GM13977 (cell line): ENCODE measurements at regions not wholly inside any gene's neighbourhood (a gene's known extent, or its start where the extent isn't known, plus 50 kb on each side); places are given as distances from the start of the nearest gene placed in this dataset.

Experiments used
- DNase-seq: peaks from one replicate; pipeline ENCODE4 v3.0.0; 2012; ENCODE audit warnings: low spot score
- in situ Hi-C: fragments of 300-500 bp; cut with MboI; formaldehyde crosslinking; loops from one replicate; pipeline ENCODE4 v1.12.0; 2022; ENCODE audit warnings: low sequenced_read_pairs, low pct_unique_long_range_greater_than_20kb, mixed read lengths, inconsistent platforms; ENCODE audit not compliant: unreplicated experiment
- TF ChIP-seq, protein P1 (sequence below): IDR thresholded peaks from 2 replicates; pipeline ENCODE4 v1.5.1; 2012; ENCODE audit warnings: mild to moderate bottlenecking, control low read depth; ENCODE audit not compliant: insufficient read depth; ENCODE audit errors: extremely low read depth, missing control alignments

DNA sequence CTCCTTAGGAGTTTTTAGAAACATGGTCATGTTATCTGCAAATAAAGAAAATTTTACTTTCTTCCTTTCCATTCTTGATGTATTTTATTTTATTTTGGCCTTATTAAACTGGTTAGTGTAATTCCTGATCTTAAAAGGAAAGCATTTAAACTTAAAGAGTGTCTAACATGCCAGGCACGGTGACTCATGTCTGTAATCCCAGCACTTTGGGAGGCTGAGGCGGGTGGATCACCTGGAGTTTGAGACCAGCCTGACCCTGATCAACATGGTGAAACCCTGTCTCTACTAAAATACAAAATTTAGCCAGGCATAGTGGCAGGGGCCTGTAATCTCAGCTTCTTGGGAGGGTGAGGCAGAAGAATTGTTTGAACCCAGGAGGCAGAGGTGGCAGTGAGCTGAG, 281.3 kb downstream of the PTTG2 start:
- TF ChIP-seq, protein P1, sequence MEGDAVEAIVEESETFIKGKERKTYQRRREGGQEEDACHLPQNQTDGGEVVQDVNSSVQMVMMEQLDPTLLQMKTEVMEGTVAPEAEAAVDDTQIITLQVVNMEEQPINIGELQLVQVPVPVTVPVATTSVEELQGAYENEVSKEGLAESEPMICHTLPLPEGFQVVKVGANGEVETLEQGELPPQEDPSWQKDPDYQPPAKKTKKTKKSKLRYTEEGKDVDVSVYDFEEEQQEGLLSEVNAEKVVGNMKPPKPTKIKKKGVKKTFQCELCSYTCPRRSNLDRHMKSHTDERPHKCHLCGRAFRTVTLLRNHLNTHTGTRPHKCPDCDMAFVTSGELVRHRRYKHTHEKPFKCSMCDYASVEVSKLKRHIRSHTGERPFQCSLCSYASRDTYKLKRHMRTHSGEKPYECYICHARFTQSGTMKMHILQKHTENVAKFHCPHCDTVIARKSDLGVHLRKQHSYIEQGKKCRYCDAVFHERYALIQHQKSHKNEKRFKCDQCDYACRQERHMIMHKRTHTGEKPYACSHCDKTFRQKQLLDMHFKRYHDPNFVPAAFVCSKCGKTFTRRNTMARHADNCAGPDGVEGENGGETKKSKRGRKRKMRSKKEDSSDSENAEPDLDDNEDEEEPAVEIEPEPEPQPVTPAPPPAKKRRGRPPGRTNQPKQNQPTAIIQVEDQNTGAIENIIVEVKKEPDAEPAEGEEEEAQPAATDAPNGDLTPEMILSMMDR = no peak
- in situ Hi-C loops = no loop called here

DNA sequence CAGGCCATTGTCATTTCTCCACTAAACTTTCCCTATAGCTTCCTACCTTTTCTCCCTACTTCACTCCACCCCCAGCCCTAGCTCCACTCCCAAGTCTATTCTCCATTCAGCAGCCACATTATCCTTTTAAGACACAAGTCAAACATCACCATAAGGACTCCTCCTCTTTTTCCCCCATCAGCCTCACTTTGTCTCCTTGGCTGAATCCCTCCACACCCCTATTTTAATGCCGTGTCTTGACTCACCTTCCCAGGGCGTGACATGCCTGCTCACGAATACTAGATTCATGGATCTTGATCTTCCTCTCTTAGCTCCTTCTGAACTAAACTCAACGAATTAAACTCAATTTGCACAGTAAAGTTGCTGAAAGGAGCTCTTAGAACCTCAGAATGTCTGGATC, 281.9 kb downstream of the PTTG2 start:
- in situ Hi-C loops = no loop called here
- DNase-seq = no peak
- TF ChIP-seq, protein P1 = no peak

More for the DNA sequence above, 281.3 kb downstream of the PTTG2 start:
- DNase-seq = no peak

DNA sequence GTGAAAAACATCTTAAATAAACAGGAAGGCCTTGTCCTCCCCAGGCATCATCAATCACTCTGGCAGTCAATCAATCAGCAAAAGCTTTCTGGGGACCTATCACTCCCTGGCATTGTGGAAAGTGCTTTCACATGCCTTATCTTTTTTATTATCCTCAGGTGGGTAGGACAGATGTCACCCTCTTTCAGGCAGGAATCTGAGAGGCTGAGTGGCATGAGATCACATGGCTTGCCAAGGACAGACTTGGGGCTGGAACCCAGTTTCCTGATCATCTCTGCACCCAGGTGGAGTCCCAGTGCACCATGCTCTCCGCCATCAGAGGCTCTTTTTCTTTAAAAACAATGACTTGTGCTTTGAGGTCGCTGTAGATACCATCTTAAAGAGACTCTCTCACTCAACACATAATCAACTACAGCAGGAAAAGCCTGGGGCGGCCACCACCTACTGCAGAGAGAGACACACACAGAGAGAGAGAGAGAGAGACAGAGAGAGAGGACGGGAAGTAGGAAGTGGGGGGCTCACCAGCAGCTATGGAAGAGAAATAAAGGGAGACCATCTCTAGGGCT, 282.7 kb downstream of the PTTG2 start:
- TF ChIP-seq, protein P1 = no peak
- in situ Hi-C loops = no loop called here
- no peak for DNase-seq

DNA sequence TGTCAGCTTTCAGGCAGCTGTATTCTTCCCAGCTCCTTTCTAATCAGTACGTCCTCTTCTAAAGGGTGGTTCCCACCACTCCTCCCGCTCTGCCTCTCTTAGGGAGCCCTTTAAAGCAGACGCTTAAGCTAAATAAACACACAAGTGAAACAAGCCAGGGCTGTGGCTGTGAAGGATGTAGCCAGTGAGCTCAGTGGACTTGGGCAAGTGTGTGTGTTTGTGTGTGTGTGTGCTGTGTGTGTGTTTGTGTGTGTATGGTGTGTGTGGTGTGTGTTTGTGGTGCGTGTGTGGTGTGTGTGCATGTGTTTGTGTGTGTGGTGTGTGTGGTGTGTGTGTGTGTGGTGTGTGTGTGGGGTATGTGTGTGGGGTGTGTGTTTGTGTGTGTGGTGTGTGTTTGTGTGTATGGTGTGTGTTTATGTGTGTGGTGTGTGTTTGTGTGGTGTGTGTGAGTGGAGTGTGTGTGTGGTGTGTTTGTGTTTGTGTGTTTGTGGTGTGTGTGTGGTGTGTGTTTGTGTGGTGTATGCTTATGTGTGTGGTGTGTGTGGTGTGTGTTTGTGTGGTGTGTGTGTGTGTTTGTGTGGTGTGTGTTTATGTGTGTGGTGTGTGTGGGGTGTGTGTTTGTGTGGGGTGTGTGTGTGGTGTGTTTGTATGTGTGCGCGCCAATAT, 283.3 kb downstream of the PTTG2 start:
- TF ChIP-seq, protein P1 = no peak
- in situ Hi-C loops = no loop called here
- no peak for DNase-seq

DNA sequence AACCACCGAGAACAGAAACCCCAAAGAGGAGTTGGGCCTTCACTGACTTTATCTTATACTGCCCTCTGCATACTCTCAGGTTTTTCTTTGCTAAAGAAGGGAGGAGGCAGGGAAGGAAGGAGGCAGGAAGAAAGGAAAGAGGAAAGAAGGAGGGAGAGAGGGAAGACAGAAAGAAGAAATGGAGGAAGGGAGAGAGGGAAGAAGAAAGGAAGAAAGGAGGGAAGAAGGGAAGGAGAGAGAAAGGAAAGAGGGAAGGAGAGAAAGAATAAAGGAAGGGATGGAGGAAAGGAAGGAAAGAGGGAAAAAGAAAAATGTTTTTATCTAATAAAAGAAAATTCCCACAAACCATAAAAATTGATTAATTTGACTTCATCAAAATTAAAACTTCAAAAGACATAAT, 294.6 kb downstream of the PTTG2 start:
- TF ChIP-seq, protein P1 = no peak
- in situ Hi-C loops = no loop called here
- DNase-seq = no peak

DNA sequence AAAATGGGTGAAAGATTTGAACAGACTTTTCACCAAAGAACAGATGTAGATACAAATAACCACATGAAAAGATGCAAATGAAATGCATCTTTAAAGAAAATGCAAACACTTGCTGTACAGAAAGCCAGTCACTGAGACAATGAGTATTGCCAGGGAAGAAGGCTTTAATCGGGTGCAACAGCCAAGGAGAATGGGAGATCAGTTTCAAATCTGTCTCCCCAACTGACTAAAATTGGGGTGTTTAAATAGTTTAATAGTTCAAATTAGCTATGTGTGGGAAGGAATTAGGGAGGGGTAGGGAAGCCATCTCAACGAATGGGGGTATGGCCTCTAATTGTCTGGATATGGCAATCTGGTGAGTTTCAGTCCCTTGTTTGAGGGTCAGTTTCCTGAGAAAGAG, 295.4 kb downstream of the PTTG2 start:
- no peak for DNase-seq
- TF ChIP-seq, protein P1 = no peak
- in situ Hi-C loops = no loop called here
